Muscle layer of colon (tissue), 2 donors: ENCODE measurements at regions not wholly inside any gene's neighbourhood (a gene's known extent, or its start where the extent isn't known, plus 50 kb on each side); places are given as distances from the start of the nearest gene placed in this dataset.

Experiments used
- H3K27ac ChIP-seq: one replicate; pipeline ENCODE4 v1.7.0; 2013; ENCODE audit warnings: low read depth, mild to moderate bottlenecking, low read length, moderate library complexity
- H3K27me3 ChIP-seq, 2 donors: one replicate each; pipeline ENCODE4 v1.7.0; 2013; ENCODE audit warnings: low read length in 2 of 2, mild to moderate bottlenecking in 2 of 2; ENCODE audit not compliant: insufficient read depth in 2 of 2, control insufficient read depth in 1 of 2
- H3K36me3 ChIP-seq: one replicate; pipeline ENCODE4 v1.7.0; 2013; ENCODE audit warnings: mild to moderate bottlenecking, low read length; ENCODE audit not compliant: insufficient read depth
- H3K4me1 ChIP-seq: one replicate; pipeline ENCODE4 v1.7.0; 2013; ENCODE audit warnings: mild to moderate bottlenecking, low read length; ENCODE audit not compliant: insufficient read depth
- H3K4me3 ChIP-seq, 2 donors: one replicate each; pipeline ENCODE4 v1.7.0; 2013; ENCODE audit warnings: low read length in 2 of 2, low read depth in 1 of 2, mild to moderate bottlenecking in 1 of 2, moderate library complexity in 1 of 2
- H3K9ac ChIP-seq: one replicate; pipeline ENCODE4 v1.7.0; 2013; ENCODE audit warnings: low read length
- H3K9me3 ChIP-seq: one replicate; pipeline ENCODE4 v1.7.0; 2013; ENCODE audit warnings: mild to moderate bottlenecking, low read length
- donor health status: abdominal sarcoma.
- donor health status: Adenocarcinoma of cecum.

- no peaks in the 10 kb centered on the region for H3K9me3 ChIP-seq
- no peak overlapping the region for H3K4me3 ChIP-seq
- H3K9ac ChIP-seq: no peak overlapping the region
- no peaks in the 10 kb centered on the region for H3K4me1 ChIP-seq
- H3K27me3 ChIP-seq: no peaks in the 10 kb centered on the region
- no peak overlapping the region for H3K27ac ChIP-seq
- no peaks in the 10 kb centered on the region for H3K36me3 ChIP-seq
Measured at GRCh38 chr16:54843424-54843750, 87.3 kb upstream of the IRX5 start.

- Histone ChIP-seq H3K27me3 (no peaks in the 10 kb centered on the region), H3K27ac (no peak overlapping the region), H3K9me3 (no peaks in the 10 kb centered on the region), H3K4me3 (no peak overlapping the region), H3K36me3 (no peaks in the 10 kb centered on the region), H3K9ac (no peak overlapping the region), H3K4me1 (no peaks in the 10 kb centered on the region)
Measured at GRCh38 chr16:54842743-54843423, 87.8 kb upstream of the IRX5 start.

- Histone ChIP-seq H3K4me3 (no peak overlapping the region), H3K36me3 (no peaks in the 10 kb centered on the region), H3K4me1 (no peaks in the 10 kb centered on the region), H3K9me3 (no peaks in the 10 kb centered on the region), H3K9ac (no peak overlapping the region), H3K27ac (no peak overlapping the region), H3K27me3 (no peaks in the 10 kb centered on the region)
Measured at GRCh38 chr16:54829691-54830090, 101.0 kb upstream of the IRX5 start.

- no peak overlapping the region for H3K4me3 ChIP-seq
- no peaks in the 10 kb centered on the region for H3K36me3 ChIP-seq
- H3K27ac ChIP-seq: no peak overlapping the region
- no peak overlapping the region for H3K9ac ChIP-seq
- H3K4me1 ChIP-seq: no peaks in the 10 kb centered on the region
- no peaks in the 10 kb centered on the region for H3K27me3 ChIP-seq
- no peaks in the 10 kb centered on the region for H3K9me3 ChIP-seq
Measured at GRCh38 chr16:54822892-54823291, 107.8 kb upstream of the IRX5 start.

GRCh38 chr16:54822492-54822891 is 108.2 kb upstream of the IRX5 start:
- no peak overlapping the region for H3K27ac ChIP-seq
- no peaks in the 10 kb centered on the region for H3K9me3 ChIP-seq
- no peak overlapping the region for H3K4me3 ChIP-seq
- H3K4me1 ChIP-seq: no peaks in the 10 kb centered on the region
- H3K27me3 ChIP-seq: no peaks in the 10 kb centered on the region
- H3K9ac ChIP-seq: no peak overlapping the region
- H3K36me3 ChIP-seq: no peaks in the 10 kb centered on the region

GRCh38 chr16:54821731-54822130 is 108.9 kb upstream of the IRX5 start:
- Histone ChIP-seq H3K4me1 (no peaks in the 10 kb centered on the region), H3K27me3 (no peaks in the 10 kb centered on the region), H3K9me3 (no peaks in the 10 kb centered on the region), H3K27ac (no peak overlapping the region), H3K36me3 (no peaks in the 10 kb centered on the region), H3K4me3 (no peak overlapping the region), H3K9ac (no peak overlapping the region)

- no peak overlapping the region for H3K4me3 ChIP-seq
- H3K4me1 ChIP-seq: no peaks in the 10 kb centered on the region
- H3K9ac ChIP-seq: no peak overlapping the region
- H3K27me3 ChIP-seq: no peaks in the 10 kb centered on the region
- H3K9me3 ChIP-seq: no peaks in the 10 kb centered on the region
- H3K36me3 ChIP-seq: no peaks in the 10 kb centered on the region
- no peak overlapping the region for H3K27ac ChIP-seq
Measured at GRCh38 chr16:54817940-54818574, 112.6 kb upstream of the IRX5 start.

- no peak overlapping the region for H3K9ac ChIP-seq
Measured at GRCh38 chr16:54817432-54817831, 113.2 kb upstream of the IRX5 start.

GRCh38 chr16:54816471-54816870 is 114.2 kb upstream of the IRX5 start:
- no peaks in the 10 kb centered on the region for H3K9me3 ChIP-seq
- H3K27ac ChIP-seq: no peak overlapping the region
- H3K4me1 ChIP-seq: no peaks in the 10 kb centered on the region
- no peak overlapping the region for H3K9ac ChIP-seq
- no peaks in the 10 kb centered on the region for H3K36me3 ChIP-seq
- no peak overlapping the region for H3K4me3 ChIP-seq
- no peaks in the 10 kb centered on the region for H3K27me3 ChIP-seq

More at GRCh38 chr16:54817432-54817831, 113.2 kb upstream of the IRX5 start:
- H3K27me3 ChIP-seq: no peaks in the 10 kb centered on the region
- no peaks in the 10 kb centered on the region for H3K36me3 ChIP-seq
- no peak overlapping the region for H3K4me3 ChIP-seq
- H3K27ac ChIP-seq: no peak overlapping the region
- no peaks in the 10 kb centered on the region for H3K4me1 ChIP-seq
- no peaks in the 10 kb centered on the region for H3K9me3 ChIP-seq

GRCh38 chr16:54815177-54815576 is 115.5 kb upstream of the IRX5 start:
- Histone ChIP-seq H3K27ac (no peak overlapping the region), H3K36me3 (no peaks in the 10 kb centered on the region), H3K9ac (no peak overlapping the region), H3K9me3 (no peaks in the 10 kb centered on the region), H3K27me3 (no peaks in the 10 kb centered on the region), H3K4me1 (no peaks in the 10 kb centered on the region), H3K4me3 (no peak overlapping the region)

- H3K9ac ChIP-seq: no peak overlapping the region
- H3K27ac ChIP-seq: no peak overlapping the region
- no peaks in the 10 kb centered on the region for H3K36me3 ChIP-seq
- no peaks in the 10 kb centered on the region for H3K4me1 ChIP-seq
- no peaks in the 10 kb centered on the region for H3K9me3 ChIP-seq
- no peak overlapping the region for H3K4me3 ChIP-seq
- no peaks in the 10 kb centered on the region for H3K27me3 ChIP-seq
Measured at GRCh38 chr16:54813778-54814177, 116.9 kb upstream of the IRX5 start.

GRCh38 chr16:54812229-54812628 is 118.4 kb upstream of the IRX5 start:
- Histone ChIP-seq H3K4me1 (no peaks in the 10 kb centered on the region), H3K9me3 (no peaks in the 10 kb centered on the region), H3K27ac (no peak overlapping the region), H3K36me3 (no peaks in the 10 kb centered on the region), H3K4me3 (no peak overlapping the region), H3K9ac (no peak overlapping the region), H3K27me3 (no peaks in the 10 kb centered on the region)
